ENCODE measurements at regions not wholly inside any gene's neighbourhood (a gene's known extent, or its start where the extent isn't known, plus 50 kb on each side); places are given as distances from the start of the nearest gene placed in this dataset.
A peak's percentile ranks its signal among the peaks of the same experiment; 100 is the strongest.
"Not testable (repeated sequence)": the region's sequence is repeated elsewhere in the genome, so short reads cannot be mapped to it uniquely, and the experiment has no call there.

DNA sequence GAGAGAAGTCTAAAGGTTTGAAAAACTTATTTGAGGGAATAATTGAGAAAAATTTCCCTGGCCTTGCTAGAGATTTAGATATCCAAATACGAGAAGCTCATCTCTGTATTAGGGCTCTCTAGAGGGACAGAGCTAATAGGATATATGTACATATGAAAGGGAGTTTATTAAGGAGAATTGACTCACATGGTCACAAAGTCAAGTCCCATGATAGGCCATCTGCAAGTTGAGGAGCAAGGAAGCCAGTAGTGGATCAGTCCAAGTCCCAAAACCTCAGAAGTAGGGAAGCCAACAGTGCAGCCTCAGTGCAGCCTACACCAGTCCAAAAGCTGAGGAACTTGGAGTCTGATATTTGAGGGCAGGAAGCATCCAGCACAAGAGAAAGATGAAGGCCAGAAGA is 126.7 kb downstream of the PJA2 start:
- not testable (repeated sequence) for DNase-seq

DNA sequence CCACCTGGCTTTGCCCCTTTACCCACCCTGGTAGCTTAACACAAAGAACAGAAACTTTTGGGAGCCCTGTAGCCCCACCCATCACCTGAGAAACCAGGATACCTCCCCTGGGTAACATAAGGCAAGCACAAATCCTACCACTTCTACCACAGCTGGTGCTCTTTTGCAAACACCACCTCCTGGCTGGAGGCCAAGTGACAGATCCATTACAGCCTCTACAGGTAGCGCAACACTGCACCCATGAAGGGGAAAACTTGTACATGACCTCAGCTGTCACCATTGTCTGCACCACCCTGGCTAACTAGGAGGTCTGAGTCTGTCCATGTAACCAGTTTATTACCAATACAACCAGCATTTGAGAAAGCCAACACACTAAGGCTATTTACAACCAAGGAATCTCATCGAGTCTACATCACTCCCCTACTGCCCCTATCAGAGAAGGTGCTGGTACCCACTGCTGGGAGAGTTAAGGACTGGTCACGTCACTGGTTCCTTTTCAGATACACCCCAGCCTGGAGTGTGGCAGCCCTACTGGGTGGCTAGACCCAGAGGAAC is 128.6 kb downstream of the PJA2 start:
- DNase-seq: peak; percentile 89

DNA sequence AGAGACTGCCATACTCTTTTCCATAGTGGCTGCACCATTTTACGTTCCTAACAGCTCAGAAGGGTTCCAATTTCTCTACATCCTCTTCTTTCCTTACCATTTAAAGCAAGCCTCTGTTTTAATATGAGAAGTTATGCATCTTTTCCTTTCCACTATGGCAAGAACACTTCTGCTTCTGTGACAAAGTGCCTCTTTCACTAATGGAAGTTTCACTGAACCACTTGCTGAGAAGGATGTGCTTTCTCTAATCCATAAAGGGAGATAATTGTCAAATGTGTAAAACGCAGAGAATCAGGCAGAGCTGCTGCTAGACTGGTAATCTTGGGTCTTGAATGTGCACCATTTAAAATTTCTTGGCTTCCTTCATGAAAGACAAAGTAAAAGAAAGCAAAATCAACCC is 131.6 kb downstream of the PJA2 start:
- DNase-seq: no peak

DNA sequence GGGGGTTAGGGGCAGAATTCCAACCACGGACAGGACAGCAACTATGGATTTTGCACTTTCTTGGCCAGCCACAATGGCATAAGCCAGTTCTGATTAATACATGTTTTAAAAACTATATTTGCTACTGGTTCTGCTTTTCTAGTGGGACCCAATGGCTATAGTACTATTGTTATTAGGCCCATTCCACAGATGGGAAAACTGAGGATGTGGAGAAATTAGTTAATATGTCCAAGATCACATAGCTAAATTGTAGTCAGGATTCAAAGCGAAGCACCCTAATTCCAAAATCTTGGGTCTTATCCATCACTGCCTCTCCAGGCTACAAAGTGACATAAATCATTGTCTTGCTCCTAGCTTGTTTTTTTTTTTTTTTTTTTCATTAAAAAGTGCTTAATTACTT is 133.9 kb downstream of the PJA2 start:
- no peak for DNase-seq

DNA sequence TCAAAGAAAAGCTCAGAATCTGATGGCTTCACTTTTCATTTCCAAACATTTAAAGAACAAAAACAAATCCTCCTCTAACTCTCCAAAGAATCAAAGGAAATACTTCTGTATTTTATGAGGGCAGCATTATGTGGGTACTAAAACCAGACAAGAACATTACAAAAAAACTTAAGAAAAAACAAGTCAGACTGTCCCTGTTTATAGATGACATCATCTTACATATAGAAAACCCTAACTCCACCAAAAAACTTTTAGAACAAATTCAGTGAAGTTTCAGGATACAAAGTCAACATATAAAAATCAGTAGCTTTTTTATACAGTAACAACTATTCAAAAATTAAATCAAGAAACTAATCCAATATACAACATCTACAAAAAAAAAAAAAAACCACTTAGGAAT is 136.2 kb downstream of the PJA2 start:
- no peak for DNase-seq

DNA sequence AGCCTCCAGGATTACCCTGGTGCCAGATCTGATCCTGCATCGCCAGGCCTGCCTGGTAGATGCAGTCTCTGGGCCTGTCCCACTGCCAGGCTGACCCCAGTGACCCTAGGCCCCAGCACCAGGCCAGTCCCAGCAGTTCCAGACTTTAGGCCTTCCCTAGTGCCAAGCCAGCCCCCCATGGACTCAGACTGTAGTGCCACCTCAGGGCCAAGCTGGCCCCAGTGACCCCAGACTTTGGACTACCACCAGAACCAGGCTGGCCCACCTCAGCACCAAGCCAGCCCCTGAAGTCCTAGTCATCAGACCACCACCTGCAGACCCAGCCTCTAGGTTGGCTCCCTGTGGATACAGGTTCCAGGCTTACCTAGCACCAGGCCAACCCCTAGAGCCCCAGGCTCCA is 142.5 kb downstream of the PJA2 start:
- no peak for DNase-seq

DNA sequence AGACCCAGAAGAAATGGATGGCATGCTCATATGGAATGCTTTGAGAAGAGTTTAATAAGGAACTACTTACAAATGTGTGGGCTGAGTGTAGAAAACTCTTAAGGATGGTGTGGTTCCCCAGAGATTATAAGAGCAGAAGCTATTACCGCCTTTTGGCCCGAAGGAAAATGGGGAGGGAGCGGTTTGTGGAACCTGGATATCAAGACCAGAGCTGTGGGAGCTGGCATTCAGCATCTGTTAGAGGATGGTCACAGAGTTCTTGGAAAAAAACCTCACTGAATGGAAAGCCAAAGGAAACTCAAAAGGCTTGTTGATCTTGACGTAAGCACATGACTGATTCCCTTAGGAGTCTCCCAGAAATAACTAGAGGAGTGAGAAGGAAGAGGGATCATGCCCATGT is 151.0 kb downstream of the PJA2 start:
- DNase-seq: no peak

DNA sequence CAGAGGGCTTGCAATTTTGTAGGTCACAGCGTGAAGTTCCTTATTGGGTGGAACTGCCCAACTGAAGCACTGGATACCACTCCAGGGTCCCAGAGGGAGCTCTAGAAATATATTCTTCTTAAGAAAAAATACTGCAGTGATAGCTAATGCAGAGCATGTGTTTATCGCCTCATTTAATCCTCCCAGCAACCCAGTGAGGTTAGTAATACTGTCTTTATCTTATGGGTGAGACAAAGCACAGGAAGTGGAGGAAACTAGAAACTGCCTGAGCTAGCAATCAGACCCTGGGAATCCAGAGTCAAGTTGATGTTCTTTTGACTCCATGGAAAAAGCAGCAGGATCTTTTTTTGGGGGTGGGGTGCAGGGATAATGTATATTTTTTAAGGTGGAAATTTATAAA is 153.3 kb downstream of the PJA2 start:
- no peak for DNase-seq

DNA sequence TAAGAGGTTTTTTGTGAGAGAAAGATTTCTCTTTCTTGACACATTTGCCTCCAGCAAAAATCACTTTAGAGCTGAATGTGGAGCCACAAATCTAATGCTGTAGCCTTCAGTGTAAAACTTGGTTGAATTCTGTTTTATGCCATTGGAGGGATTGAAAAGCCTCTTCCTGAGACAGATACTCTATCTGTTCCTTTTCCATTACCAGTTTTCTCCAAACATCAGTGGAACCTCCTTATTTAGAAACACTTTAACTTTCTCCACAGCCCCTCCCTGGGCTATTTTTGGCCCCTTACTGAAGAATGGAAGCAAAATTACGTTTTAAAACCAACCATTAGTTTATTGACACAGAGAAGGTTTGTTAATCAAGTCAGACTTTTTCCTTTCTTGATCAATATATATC is 155.3 kb downstream of the PJA2 start:
- no peak for DNase-seq

DNA sequence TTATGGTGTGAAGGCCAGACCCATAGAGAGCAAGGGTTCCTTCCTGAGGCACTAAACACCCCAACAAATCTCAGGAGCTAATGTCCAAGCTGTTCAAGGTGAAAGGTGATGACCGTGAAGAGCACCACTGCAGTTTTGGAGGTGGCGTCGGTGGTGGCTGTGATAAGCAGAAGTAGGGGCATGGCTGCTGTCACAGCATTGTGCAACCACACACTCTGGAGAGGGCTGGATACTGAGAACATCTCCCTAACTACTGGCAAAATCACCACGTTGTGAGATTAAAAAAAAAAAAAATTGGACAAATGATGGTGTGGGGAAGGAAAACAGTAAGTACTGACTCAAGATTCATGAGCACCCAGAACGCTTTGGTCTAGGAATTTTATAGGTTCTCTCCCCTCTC is 156.5 kb downstream of the PJA2 start:
- no peak for DNase-seq

DNA sequence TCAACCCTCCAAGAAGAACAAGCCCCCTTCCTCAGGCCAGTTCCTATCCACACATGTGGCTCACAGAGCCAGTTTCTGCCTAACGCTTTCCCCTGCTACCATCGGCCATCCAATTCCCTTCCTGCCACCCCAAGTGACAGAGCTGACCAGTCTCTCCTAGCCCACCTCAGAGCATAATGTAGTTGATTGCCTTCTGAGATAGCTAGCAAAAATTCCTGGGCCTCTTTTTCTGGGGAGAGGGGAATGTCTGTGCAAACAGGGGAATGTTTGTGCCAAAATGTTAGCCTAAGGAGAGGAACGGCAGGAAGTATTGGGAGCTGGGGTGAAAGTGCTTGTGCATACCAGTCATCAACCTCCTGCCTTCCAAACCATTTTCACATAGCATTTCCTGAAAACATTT is 157.0 kb downstream of the PJA2 start:
- no peak for DNase-seq

DNA sequence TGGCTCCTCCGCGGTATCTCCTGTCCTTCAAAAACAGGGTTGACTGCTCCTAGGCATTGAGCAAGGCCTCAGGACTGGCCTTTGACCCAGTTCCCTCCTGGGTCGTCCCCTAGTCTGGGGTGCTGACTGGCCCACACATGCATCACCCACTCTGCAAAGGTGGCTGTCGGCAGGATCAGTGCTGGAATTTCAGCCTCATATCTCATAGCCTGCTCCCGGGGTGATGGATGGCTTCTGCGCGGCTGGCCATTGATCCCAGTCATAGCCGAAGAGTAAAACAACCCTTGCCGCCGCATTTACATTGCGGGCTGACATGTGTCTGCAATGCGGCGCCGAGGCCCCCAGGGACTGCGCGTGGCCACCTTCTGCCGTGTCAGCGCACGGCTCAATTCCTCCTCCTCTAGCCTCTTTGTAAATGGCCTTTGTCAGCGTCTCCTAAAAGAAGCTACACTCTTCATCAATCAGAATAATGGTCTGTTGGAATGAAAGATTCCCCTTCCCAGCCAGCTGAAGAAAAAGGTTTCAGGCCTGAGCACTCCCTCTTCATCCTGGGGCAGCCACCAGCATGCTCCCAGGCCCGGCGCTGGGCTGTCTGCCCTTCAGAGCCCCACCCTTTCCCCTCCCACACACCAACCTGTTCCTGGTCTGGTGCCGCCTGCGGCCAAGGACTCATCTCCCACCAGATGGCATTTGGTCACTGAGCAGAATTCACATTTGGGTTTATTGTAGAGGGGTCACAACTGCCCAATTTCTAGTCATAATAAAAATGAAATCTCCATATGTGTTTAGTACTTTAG is 159.0 kb downstream of the PJA2 start:
- DNase-seq: no peak

DNA sequence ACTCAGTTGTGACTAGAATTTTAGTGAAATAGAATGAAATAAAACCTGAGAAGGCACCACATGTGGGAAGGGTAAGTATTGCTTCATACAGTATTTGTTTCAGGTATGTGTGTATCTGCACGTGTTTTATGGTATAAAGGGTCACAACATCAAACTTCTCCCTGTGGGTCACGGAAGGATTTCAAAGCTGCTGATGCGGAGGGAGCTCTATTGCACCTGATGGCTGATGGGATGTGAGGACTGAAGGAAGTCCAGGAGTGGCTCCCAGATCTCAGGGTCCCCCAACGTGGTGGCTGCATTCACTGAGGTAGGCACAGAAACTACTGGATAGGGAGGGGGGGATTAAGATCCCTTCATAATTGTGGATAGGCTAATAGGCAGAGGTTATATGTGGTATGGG is 159.7 kb downstream of the PJA2 start:
- no peak for DNase-seq

DNA sequence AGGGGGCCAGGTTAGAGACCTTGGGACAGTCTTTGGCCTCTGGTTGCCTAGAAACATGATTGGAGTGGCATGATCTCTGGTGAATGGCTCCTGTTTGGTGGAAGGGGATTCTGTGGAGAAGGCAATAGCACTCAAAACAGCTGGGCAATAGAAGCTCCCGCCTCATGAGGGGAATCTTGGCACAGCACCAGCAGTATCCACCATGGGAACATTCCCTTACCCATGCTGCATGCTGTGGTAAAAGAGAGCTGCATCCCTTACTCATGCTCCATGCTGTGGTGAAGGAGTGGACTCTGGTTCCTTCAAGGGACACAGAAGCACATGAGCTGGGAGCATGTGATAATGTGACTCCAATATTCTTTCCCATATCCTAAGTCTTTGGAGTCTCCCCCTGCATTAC is 160.6 kb downstream of the PJA2 start:
- no peak for DNase-seq

DNA sequence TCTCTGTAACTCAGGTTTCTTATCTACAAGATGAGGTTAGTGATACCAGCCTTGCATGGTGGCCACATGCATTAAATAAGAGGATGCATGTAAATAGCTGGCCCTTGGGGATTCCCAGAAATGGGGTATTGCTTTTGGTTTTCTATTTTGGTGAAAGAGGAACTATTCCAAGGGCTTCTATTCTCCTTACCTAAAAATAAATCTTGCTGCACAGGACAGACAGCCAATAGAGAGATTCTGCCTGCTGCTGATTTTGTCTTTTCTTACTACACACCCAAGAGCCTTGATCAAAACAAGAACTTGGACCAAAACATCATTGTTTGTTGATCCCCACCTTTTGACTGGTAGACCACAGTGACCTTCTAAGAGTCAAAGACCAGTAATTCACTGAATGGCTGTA is 161.8 kb downstream of the PJA2 start:
- DNase-seq: no peak

DNA sequence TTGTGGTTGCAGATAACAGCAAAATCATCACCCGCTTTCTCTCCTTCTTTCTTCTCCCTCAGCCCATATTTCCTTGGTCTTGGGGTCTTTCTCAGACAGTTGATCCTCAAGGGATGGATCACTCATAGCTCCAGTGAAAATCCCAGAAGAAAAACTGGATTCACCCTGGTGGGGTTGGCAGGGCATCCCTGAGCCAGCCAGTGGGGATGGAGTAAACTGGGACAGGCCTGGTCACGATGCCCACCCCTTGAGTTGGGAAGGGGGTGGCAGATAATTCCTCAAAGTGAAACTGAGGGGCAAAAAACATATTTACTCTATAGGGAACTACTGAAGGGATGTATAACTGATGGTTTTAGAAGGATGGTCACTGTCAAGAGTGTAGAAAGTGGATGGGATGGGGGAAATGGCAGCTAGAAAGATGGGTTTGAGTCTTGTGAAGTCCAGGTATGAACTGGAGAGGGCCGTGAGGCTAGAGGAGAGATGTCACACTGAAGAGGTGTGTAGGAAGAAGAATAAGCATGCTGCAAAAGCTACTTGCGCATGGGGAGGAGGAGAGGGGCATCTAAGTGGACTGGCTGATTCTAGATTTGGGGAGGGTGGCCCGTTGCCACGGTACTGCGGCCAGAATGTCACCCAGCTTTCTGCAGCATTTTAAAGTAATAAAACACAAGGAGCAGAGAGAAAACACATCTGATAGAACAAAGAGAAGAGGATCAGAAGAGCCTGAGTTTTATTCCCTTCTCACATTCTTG is 162.8 kb downstream of the PJA2 start:
- no peak for DNase-seq

All from NCI-H2029 (cell line).